CD14-positive monocyte (primary cell): ENCODE measurements at regions not wholly inside any gene's neighbourhood (a gene's known extent, or its start where the extent isn't known, plus 50 kb on each side); places are given as distances from the start of the nearest gene placed in this dataset.

Experiments
- DNase-seq, 3 donors: peaks; one replicate each; pipeline ENCODE4 v3.0.0-alpha.2; 2011 to 2022
- H2AFZ ChIP-seq: 2 replicates; pipeline ENCODE4 v1.6.0; 2012; ENCODE audit warnings: mild to moderate bottlenecking, low read depth, low read length, inconsistent platforms; ENCODE audit not compliant: insufficient read depth, poor library complexity, severe bottlenecking
- H3K27ac ChIP-seq, 2 donors: 1 replicate in 1 of 2; 2 replicates in 1 of 2; pipeline ENCODE4 v1.5.1; 2012 to 2013; ENCODE audit warnings: low read length in 2 of 2, control low read depth in 1 of 2, inconsistent platforms in 1 of 2, low read depth in 1 of 2, mild to moderate bottlenecking in 1 of 2
- H3K27me3 ChIP-seq, 2 donors: one replicate each; pipeline versions ENCODE4 v1.6.0 to v1.6.1; 2011 to 2013; ENCODE audit warnings: low read length in 2 of 2; ENCODE audit not compliant: control insufficient read depth in 2 of 2, insufficient read depth in 2 of 2
- H3K36me3 ChIP-seq, 2 donors: replicated peaks in 1 of 2; 1 replicate in 1 of 2; 2 replicates in 1 of 2; pipeline versions ENCODE4 v1.5.1 to v1.6.1; 2012 to 2013; ENCODE audit warnings: low read length in 2 of 2, control low read depth in 1 of 2, inconsistent platforms in 1 of 2, mild to moderate bottlenecking in 1 of 2; ENCODE audit not compliant: insufficient read depth in 2 of 2, control insufficient read depth in 1 of 2
- H3K4me1 ChIP-seq, 2 donors: 1 replicate in 1 of 2; 2 replicates in 1 of 2; pipeline versions ENCODE4 v1.5.1 to v1.6.1; 2012 to 2013; ENCODE audit warnings: low read length in 2 of 2, control low read depth in 1 of 2, inconsistent platforms in 1 of 2, mild to moderate bottlenecking in 1 of 2, moderate library complexity in 1 of 2; ENCODE audit not compliant: insufficient read depth in 2 of 2, control insufficient read depth in 1 of 2
- H3K4me2 ChIP-seq: replicated peaks from 2 replicates; pipeline ENCODE3; 2012; ENCODE audit warnings: low read length, moderate library complexity, mild to moderate bottlenecking; ENCODE audit not compliant: poor library complexity, severe bottlenecking; ENCODE audit errors: extremely low read depth
- H3K4me3 ChIP-seq, 3 experiments: fragments of 200-600 bp in 1 of 3; sonication (generic) in 1 of 3; replicated peaks in 1 of 3; 1 replicate in 2 of 3; 2 replicates in 1 of 3; pipeline ENCODE4 v1.5.1; 2011 to 2013; ENCODE audit warnings: low read length in 3 of 3, mild to moderate bottlenecking in 3 of 3, control low read depth in 2 of 3, low read depth in 2 of 3, inconsistent platforms in 1 of 3, moderate library complexity in 1 of 3
- H3K79me2 ChIP-seq: 2 replicates; pipeline ENCODE4 v1.6.0; 2012; ENCODE audit warnings: mild to moderate bottlenecking, control low read depth, inconsistent platforms, low read length, moderate library complexity; ENCODE audit not compliant: insufficient read depth
- H3K9ac ChIP-seq: 2 replicates; pipeline ENCODE4 v1.6.0; 2017; ENCODE audit warnings: low read length, mild to moderate bottlenecking; ENCODE audit not compliant: insufficient read depth, poor library complexity, severe bottlenecking
- H3K9me3 ChIP-seq, 2 donors: replicated peaks in 1 of 2; 1 replicate in 1 of 2; 2 replicates in 1 of 2; pipeline versions ENCODE4 v1.5.1 to v1.6.1; 2012 to 2013; ENCODE audit warnings: low read length in 2 of 2, control low read depth in 1 of 2; ENCODE audit not compliant: control insufficient read depth in 1 of 2, insufficient read depth in 1 of 2
- H4K20me1 ChIP-seq: 2 replicates; pipeline ENCODE4 v1.6.0; 2012; ENCODE audit warnings: mild to moderate bottlenecking, low read length, control low read depth, moderate library complexity; ENCODE audit not compliant: insufficient read depth
- H3K27ac Mint-ChIP-seq, 7 donors: one replicate each; pipeline ENCODE4 v1.8.0; 2020; ENCODE audit warnings: mild to moderate bottlenecking in 7 of 7, mixed read lengths in 7 of 7, moderate library complexity in 6 of 7, inconsistent platforms in 2 of 7
- H3K27me3 Mint-ChIP-seq, 3 donors: one replicate each; pipeline ENCODE4 v1.8.0; 2021 to 2022; ENCODE audit warnings: low read depth in 3 of 3, mild to moderate bottlenecking in 3 of 3, mixed read lengths in 3 of 3, moderate library complexity in 3 of 3, inconsistent platforms in 1 of 3
- H3K36me3 Mint-ChIP-seq, 2 donors: one replicate each; pipeline ENCODE4 v1.8.0; 2020; ENCODE audit warnings: mixed read lengths in 2 of 2, inconsistent platforms in 1 of 2, mild to moderate bottlenecking in 1 of 2
- H3K4me1 Mint-ChIP-seq: one replicate; pipeline ENCODE4 v1.8.0; 2020; ENCODE audit warnings: mild to moderate bottlenecking, mixed read lengths
- H3K4me3 Mint-ChIP-seq, 2 donors: one replicate each; pipeline ENCODE4 v1.8.0; 2020; ENCODE audit warnings: mild to moderate bottlenecking in 2 of 2, mixed read lengths in 2 of 2, moderate library complexity in 1 of 2
- H3K9me3 Mint-ChIP-seq, 7 donors: one replicate each; pipeline ENCODE4 v1.8.0; 2020 to 2022; ENCODE audit warnings: mixed read lengths in 7 of 7, mild to moderate bottlenecking in 6 of 7, moderate library complexity in 6 of 7, inconsistent platforms in 2 of 7
- CTCF ChIP-seq: fragments of 200-600 bp; IDR thresholded peaks from one replicate; pipeline ENCODE4 v1.8.0; 2022; ENCODE audit warnings: antibody characterized with exemption, mild to moderate bottlenecking
- WGBS: methylation state at CpG from one replicate; pipeline ENCODE4 v1.1.5; 2013; ENCODE audit warnings: missing lambda C conversion rate; ENCODE audit not compliant: insufficient coverage; 5-methylcytosine and 5-hydroxymethylcytosine counted together
- intact Hi-C, 2 donors: fragments of 100-400 bp; cut with micrococcal nuclease; formaldehyde crosslinking; loops; one replicate each; pipeline versions ENCODE4 v1.15.0 to v1.15.1; 2023

GRCh38 chr20:59435518-59435917 lies 135.1 kb downstream of the EDN3 start:
- intact Hi-C loops, result no loop called here
- Histone ChIP-seq H4K20me1 (no peaks in the 10 kb centered on the region), H3K9me3 (no peaks in the 10 kb centered on the region), H3K4me1 (no peaks in the 10 kb centered on the region), H3K4me2 (no peak overlapping the region), H3K27me3 (no peaks in the 10 kb centered on the region), H3K9ac (no peak overlapping the region), H3K27ac (no peak overlapping the region), H2AFZ (no peak overlapping the region), H3K36me3 (no peaks in the 10 kb centered on the region), H3K4me3 (no peak overlapping the region), H3K79me2 (no peaks in the 10 kb centered on the region)
- H3K9me3 Mint-ChIP-seq, result no peaks in the 10 kb centered on the region
- H3K36me3 Mint-ChIP-seq, result no peaks in the 10 kb centered on the region
- no peaks in the 10 kb centered on the region for H3K4me1 Mint-ChIP-seq
- H3K4me3 Mint-ChIP-seq, result no peak overlapping the region
- no peak for TF ChIP-seq CTCF
- 89% methylated on average over 8 of the region's 8 CpGs for WGBS
- H3K27me3 Mint-ChIP-seq, result peaks cover 0 to 3% (median 0%) of the 10 kb centered on the region in 3 donors
- DNase-seq, result no peak
- no peak overlapping the region for H3K27ac Mint-ChIP-seq

GRCh38 chr20:59437601-59438031 lies 137.2 kb downstream of the EDN3 start:
- no peak overlapping the region for H3K4me3 Mint-ChIP-seq
- Histone ChIP-seq H3K27me3 (no peaks in the 10 kb centered on the region), H3K9me3 (no peaks in the 10 kb centered on the region), H3K4me2 (no peak overlapping the region), H3K4me3 (no peak overlapping the region), H2AFZ (no peak overlapping the region), H4K20me1 (no peaks in the 10 kb centered on the region), H3K79me2 (no peaks in the 10 kb centered on the region), H3K4me1 (no peaks in the 10 kb centered on the region), H3K36me3 (no peaks in the 10 kb centered on the region), H3K27ac (no peak overlapping the region), H3K9ac (no peak overlapping the region)
- WGBS, result 87% methylated on average over 6 of the region's 13 CpGs
- no peaks in the 10 kb centered on the region for H3K4me1 Mint-ChIP-seq
- peaks cover 0 to 12% (median 7%) of the 10 kb centered on the region in 3 donors for H3K27me3 Mint-ChIP-seq
- H3K9me3 Mint-ChIP-seq, result no peaks in the 10 kb centered on the region
- H3K27ac Mint-ChIP-seq, result no peak overlapping the region
- DNase-seq, result no peak
- TF ChIP-seq CTCF, result no peak
- no peaks in the 10 kb centered on the region for H3K36me3 Mint-ChIP-seq
- intact Hi-C loops, result no loop called here
